ENCODE measurements at regions not wholly inside any gene's neighbourhood (a gene's known extent, or its start where the extent isn't known, plus 50 kb on each side); places are given as distances from the start of the nearest gene placed in this dataset.
"Not testable (repeated sequence)": the region's sequence is repeated elsewhere in the genome, so short reads cannot be mapped to it uniquely, and the experiment has no call there.

DNA sequence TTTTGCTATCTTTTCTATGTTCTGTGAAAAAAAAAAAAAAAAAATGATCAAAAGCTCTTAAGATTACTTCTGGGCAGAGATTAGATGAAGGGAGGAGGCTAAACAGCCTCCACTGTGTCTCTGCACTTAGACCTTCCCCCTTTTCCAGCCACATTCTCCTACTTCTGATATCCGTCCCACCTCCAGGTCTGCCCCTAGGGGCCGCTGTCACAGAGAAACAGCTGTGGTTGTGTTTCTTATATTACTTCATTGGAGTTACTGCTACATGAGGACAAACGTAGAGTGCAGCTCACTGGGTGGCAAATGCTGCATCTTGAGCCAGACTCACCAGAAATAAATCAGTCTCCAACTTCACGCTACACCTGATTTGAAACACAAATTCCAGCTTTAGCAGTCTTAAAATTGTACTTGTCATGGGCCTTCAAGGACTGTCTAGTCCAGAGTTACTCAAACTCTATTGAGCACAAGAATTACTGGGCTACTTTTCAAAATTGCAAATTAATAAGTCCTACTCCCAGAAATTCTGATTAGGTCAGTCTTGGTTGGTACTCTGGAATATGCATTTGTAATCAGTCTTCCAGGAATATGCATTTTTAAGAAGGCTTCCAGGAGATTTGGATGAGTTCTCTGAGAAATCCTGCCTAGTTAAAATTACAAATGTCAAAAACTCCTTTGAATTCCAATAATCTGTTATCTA, 125.2 kb upstream of the PTBP2 start:
- Histone ChIP-seq H3K27me3 (ENCODE audit: control insufficient read depth, insufficient read depth, low read length, poor library complexity, severe bottlenecking) (no peaks in the 10 kb centered on the region), H3K4me3 (ENCODE audit: insufficient read depth, low read depth, low read length) (no peak overlapping the region)
- 48 to 63% methylated on average over 4 of the region's 4 CpGs for WGBS, 2 experiments

DNA sequence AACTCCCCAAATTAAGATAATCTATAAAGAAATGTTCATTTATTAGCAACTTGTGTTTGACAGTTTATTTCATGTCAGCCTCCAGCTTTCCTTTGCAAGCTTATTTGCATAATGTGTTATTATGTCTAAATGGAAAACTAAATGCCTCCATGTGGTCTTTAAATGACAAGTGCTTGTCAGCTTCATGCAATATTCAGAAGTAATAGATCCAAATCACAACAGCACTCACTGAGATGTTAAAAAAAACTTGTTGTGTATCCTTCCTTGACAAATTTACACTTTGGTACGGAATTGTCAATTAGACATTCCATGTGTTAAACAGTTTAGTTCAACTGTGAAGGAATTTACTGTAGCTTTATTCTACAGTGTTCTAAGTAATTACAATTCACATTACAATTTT, 124.4 kb upstream of the PTBP2 start:
- Histone ChIP-seq H3K36me3 (ENCODE audit: control insufficient read depth, insufficient read depth, low read length) (no peaks in the 10 kb centered on the region), H3K27me3 (ENCODE audit: control insufficient read depth, insufficient read depth, low read length, poor library complexity, severe bottlenecking) (no peaks in the 10 kb centered on the region), H3K9me3 (ENCODE audit: control insufficient read depth, low read length) (no peaks in the 10 kb centered on the region), H3K4me3 (ENCODE audit: insufficient read depth, low read depth, low read length) (no peak overlapping the region), H3K27ac (ENCODE audit: insufficient read depth, low read depth, low read length, poor library complexity, severe bottlenecking) (no peak overlapping the region), H3K4me1 (ENCODE audit: control insufficient read depth, insufficient read depth, low read length) (peaks cover 15% of the 10 kb centered on the region)
- WGBS, 2 experiments = 83 to 100% methylated on average over 1 of the region's 1 CpG

More for the DNA sequence above, 125.2 kb upstream of the PTBP2 start:
- no peak overlapping the region for H3K27ac ChIP-seq (ENCODE audit: insufficient read depth, low read depth, low read length, poor library complexity, severe bottlenecking)
- H3K4me1 ChIP-seq (ENCODE audit: control insufficient read depth, insufficient read depth, low read length) = peaks cover 15% of the 10 kb centered on the region
- no peaks in the 10 kb centered on the region for H3K36me3 ChIP-seq (ENCODE audit: control insufficient read depth, insufficient read depth, low read length)
- H3K9me3 ChIP-seq (ENCODE audit: control insufficient read depth, low read length) = no peaks in the 10 kb centered on the region

DNA sequence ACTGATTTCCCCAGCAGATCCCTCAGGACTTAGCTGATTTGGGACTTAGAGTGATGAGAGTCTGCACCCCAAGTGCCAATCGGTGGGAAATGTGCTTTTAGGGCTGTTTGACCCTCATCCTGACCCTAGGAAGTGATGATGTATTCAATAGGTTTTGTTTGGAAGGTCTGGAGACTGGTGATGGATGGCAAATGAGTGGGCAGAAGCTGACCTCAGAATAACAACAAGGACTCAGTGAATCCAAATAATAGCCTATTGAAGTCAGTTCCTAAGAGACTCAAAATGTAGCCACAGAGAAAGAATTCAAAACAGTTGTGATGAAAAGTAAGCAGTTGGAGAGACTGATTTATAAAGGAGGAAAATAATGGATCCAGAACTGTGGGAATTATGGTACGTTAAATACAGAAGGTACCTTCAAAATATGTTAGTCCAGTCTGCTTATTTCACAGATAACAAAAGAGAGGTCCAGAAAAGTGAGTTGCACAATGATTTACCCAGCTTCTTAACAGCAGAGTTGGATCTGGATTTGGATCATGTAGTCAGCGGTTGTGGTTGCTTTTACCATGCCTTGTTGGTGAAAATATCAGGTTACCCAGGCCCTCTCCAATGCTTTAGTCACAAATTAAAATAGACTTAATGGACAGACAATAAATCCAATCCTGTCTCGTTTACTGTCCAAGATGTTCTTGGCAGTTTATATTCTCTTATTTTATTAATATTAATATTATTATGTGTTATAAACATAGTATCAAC, 123.0 kb upstream of the PTBP2 start:
- Histone ChIP-seq H3K4me3 (ENCODE audit: insufficient read depth, low read depth, low read length) (no peak overlapping the region), H3K27me3 (ENCODE audit: control insufficient read depth, insufficient read depth, low read length, poor library complexity, severe bottlenecking) (no peaks in the 10 kb centered on the region), H3K36me3 (ENCODE audit: control insufficient read depth, insufficient read depth, low read length) (no peaks in the 10 kb centered on the region), H3K4me1 (ENCODE audit: control insufficient read depth, insufficient read depth, low read length) (peaks cover 15% of the 10 kb centered on the region), H3K9me3 (ENCODE audit: control insufficient read depth, low read length) (no peaks in the 10 kb centered on the region), H3K27ac (ENCODE audit: insufficient read depth, low read depth, low read length, poor library complexity, severe bottlenecking) (peak overlapping the region; percentile 90)
- 59 to 82% methylated on average over 3 of the region's 4 CpGs for WGBS, 2 experiments

DNA sequence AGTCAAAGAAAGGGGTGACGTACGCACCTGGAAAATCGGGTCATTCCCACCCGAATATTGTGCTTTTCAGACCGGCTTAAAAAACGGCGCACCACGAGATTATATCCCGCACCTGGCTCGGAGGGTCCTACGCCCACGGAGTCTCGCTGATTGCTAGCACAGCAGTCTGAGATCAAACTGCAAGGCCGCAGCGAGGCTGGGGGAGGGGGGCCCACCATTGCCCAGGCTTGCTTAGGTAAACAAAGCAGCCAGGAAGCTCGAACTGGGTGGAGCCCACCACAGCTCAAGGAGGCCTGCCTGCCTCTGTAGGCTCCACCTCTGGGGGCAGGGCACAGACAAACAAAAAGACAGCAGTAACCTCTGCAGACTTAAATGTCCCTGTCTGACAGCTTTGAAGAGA, 117.0 kb upstream of the PTBP2 start:
- H3K36me3 ChIP-seq (ENCODE audit: control insufficient read depth, insufficient read depth, low read length); H3K27ac ChIP-seq (ENCODE audit: insufficient read depth, low read depth, low read length, poor library complexity, severe bottlenecking); H3K27me3 ChIP-seq (ENCODE audit: control insufficient read depth, insufficient read depth, low read length, poor library complexity, severe bottlenecking); H3K4me3 ChIP-seq (ENCODE audit: insufficient read depth, low read depth, low read length); H3K9me3 ChIP-seq (ENCODE audit: control insufficient read depth, low read length); H3K4me1 ChIP-seq (ENCODE audit: control insufficient read depth, insufficient read depth, low read length): not testable (repeated sequence)
- 79 to 86% methylated on average over 15 of the region's 16 CpGs for WGBS, 2 experiments

DNA sequence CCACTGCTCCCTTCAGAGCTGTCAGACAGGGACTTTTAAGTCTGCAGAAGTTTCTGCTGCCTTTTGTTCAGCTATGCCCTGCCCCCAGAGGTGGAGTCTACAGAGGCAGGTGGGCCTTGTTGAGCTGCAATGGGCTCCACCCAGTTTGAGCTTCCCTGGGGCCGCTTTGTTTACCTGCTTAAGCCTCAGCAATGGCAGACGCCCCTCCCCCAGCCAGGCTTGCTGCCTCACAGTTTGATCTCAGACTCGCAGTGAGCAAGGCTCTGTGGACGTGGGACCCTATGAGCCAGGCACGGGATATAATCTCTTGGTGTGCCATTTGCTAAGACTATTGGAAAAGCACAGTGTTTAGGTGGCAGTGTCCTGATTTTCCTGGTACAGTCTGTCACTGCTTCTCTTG, 104.2 kb upstream of the PTBP2 start:
- not testable (repeated sequence) for H3K4me3 ChIP-seq (ENCODE audit: insufficient read depth, low read depth, low read length); H3K9me3 ChIP-seq (ENCODE audit: control insufficient read depth, low read length); H3K27ac ChIP-seq (ENCODE audit: insufficient read depth, low read depth, low read length, poor library complexity, severe bottlenecking); H3K4me1 ChIP-seq (ENCODE audit: control insufficient read depth, insufficient read depth, low read length); H3K27me3 ChIP-seq (ENCODE audit: control insufficient read depth, insufficient read depth, low read length, poor library complexity, severe bottlenecking); H3K36me3 ChIP-seq (ENCODE audit: control insufficient read depth, insufficient read depth, low read length)
- 90 to 93% methylated on average over 5 of the region's 5 CpGs for WGBS, 2 experiments

DNA sequence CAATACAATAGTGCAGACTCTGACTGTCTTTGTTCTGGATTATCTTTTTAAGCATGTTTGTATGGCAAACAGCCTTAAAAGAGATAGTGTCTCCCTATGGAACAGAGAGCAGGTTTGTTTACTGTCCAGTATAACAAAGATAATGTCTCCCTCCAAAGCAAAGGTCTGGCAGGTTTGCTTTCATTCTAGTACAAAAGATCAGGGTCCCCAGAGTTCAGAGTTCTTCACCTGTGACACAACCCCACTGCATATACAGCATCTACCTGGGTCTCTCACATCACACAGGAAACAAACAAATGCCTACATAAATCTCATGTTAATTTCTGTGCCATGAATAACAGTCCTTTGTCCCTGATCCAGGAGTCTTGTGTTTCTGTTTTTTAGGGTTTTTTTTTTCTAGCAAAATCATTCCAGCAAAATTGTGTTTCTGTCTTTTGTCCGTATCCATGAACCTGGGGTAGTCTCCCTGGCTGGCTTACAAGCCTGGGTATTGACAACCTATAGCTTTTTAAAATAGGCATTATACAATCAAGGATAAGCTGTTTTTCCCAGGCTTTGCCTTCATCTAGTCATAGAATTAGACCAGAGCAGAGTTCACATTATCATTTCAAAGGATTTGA, 89.4 kb upstream of the PTBP2 start:
- Histone ChIP-seq H3K4me3 (ENCODE audit: insufficient read depth, low read depth, low read length) (no peak overlapping the region), H3K36me3 (ENCODE audit: control insufficient read depth, insufficient read depth, low read length) (no peaks in the 10 kb centered on the region)

DNA sequence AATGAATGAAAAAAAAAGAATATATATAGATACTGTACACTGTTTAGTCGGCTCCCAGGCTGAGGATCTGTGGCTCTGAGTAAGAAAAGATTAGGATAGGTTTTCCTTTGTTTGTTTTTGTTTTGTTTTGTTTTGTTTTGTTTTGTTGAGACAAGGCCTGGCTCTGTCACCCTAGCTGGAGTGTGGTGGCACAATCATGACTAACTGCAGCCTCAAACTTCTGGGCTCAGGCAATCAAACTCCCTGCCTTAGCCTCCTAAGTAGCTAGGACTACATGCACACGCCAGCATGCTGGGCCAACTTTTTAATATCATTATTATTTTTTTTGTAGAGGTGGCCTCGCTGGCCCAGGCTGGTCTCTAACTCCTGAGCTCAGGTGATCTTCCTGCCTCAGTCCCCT, 87.9 kb upstream of the PTBP2 start:
- 88 to 91% methylated on average over 3 of the region's 3 CpGs for WGBS, 2 experiments
- Histone ChIP-seq H3K27me3 (ENCODE audit: control insufficient read depth, insufficient read depth, low read length, poor library complexity, severe bottlenecking) (no peaks in the 10 kb centered on the region), H3K36me3 (ENCODE audit: control insufficient read depth, insufficient read depth, low read length) (no peaks in the 10 kb centered on the region), H3K4me3 (ENCODE audit: insufficient read depth, low read depth, low read length) (no peak overlapping the region), H3K4me1 (ENCODE audit: control insufficient read depth, insufficient read depth, low read length) (no peaks in the 10 kb centered on the region), H3K27ac (ENCODE audit: insufficient read depth, low read depth, low read length, poor library complexity, severe bottlenecking) (no peak overlapping the region), H3K9me3 (ENCODE audit: control insufficient read depth, low read length) (no peaks in the 10 kb centered on the region)

More for the DNA sequence above, 89.4 kb upstream of the PTBP2 start:
- Histone ChIP-seq H3K27me3 (ENCODE audit: control insufficient read depth, insufficient read depth, low read length, poor library complexity, severe bottlenecking) (no peaks in the 10 kb centered on the region), H3K9me3 (ENCODE audit: control insufficient read depth, low read length) (no peaks in the 10 kb centered on the region), H3K27ac (ENCODE audit: insufficient read depth, low read depth, low read length, poor library complexity, severe bottlenecking) (no peak overlapping the region), H3K4me1 (ENCODE audit: control insufficient read depth, insufficient read depth, low read length) (no peaks in the 10 kb centered on the region)
- WGBS, 2 experiments = 82 to 84% methylated on average over 1 of the region's 1 CpG

DNA sequence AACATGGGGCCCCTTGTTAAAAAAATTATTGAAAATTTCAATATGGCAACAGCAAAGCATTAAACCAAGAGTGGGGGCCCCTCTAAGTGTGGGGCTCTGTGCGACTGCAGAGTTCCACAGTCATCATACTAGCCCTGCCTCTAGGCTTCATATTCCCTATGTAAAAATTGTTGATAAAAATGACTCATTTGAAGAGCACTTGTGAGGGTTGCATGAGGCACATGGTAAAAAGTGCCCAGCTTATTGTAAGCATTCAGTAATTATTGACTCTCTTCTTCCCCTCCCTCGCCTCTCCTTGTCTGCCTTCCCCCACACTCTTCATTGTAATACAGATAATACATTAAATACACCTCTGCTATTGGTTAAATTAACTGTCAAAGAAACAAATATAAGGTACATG, 86.7 kb upstream of the PTBP2 start:
- Histone ChIP-seq H3K4me3 (ENCODE audit: insufficient read depth, low read depth, low read length) (no peak overlapping the region), H3K27me3 (ENCODE audit: control insufficient read depth, insufficient read depth, low read length, poor library complexity, severe bottlenecking) (no peaks in the 10 kb centered on the region), H3K27ac (ENCODE audit: insufficient read depth, low read depth, low read length, poor library complexity, severe bottlenecking) (no peak overlapping the region), H3K36me3 (ENCODE audit: control insufficient read depth, insufficient read depth, low read length) (no peaks in the 10 kb centered on the region), H3K9me3 (ENCODE audit: control insufficient read depth, low read length) (no peaks in the 10 kb centered on the region), H3K4me1 (ENCODE audit: control insufficient read depth, insufficient read depth, low read length) (no peaks in the 10 kb centered on the region)
- 89 to 100% methylated on average over 1 of the region's 2 CpGs for WGBS, 2 experiments

DNA sequence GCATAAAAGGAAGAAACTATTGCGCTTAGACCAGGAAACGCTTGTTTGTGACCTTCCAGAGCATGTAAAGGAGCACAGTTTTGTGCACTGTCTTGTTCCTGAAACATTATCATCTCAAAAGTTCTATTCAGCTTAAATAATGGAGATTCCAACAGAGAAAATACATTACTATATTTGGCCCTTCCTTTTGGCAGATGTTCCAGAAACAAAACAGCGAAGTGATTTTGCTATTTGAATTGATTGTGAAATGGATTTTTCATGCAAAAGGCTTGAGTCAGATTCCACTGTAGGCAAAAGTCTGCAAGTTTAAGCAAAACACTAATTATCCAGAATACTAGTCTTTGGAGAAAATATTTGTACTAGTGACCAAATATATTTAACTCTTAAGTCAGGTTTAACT, 80.3 kb upstream of the PTBP2 start:
- Histone ChIP-seq H3K9me3 (ENCODE audit: control insufficient read depth, low read length) (no peaks in the 10 kb centered on the region), H3K27me3 (ENCODE audit: control insufficient read depth, insufficient read depth, low read length, poor library complexity, severe bottlenecking) (no peaks in the 10 kb centered on the region), H3K27ac (ENCODE audit: insufficient read depth, low read depth, low read length, poor library complexity, severe bottlenecking) (no peak overlapping the region), H3K4me3 (ENCODE audit: insufficient read depth, low read depth, low read length) (no peak overlapping the region), H3K4me1 (ENCODE audit: control insufficient read depth, insufficient read depth, low read length) (no peaks in the 10 kb centered on the region), H3K36me3 (ENCODE audit: control insufficient read depth, insufficient read depth, low read length) (no peaks in the 10 kb centered on the region)
- 95 to 97% methylated on average over 3 of the region's 3 CpGs for WGBS, 2 experiments

DNA sequence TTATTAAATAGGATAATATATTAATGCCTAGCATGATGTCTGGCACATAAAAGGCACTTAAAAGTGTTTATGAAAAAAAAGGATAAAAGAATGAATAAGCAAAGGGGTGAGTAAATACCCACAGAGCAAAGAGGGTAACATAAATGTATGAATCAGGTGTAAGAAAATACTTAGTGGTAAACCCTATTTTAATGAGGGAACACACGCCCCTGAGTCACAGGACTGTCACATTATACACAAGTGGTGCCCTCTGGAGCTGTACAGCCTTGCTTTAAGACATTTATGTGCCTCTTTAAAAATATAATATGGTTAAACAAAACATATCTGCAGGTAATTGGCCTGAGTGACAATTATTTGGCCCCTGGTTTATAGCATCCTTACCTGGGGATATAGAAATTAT, 78.1 kb upstream of the PTBP2 start:
- Histone ChIP-seq H3K4me1 (ENCODE audit: control insufficient read depth, insufficient read depth, low read length) (no peaks in the 10 kb centered on the region), H3K27me3 (ENCODE audit: control insufficient read depth, insufficient read depth, low read length, poor library complexity, severe bottlenecking) (no peaks in the 10 kb centered on the region), H3K36me3 (ENCODE audit: control insufficient read depth, insufficient read depth, low read length) (no peaks in the 10 kb centered on the region), H3K4me3 (ENCODE audit: insufficient read depth, low read depth, low read length) (no peak overlapping the region), H3K9me3 (ENCODE audit: control insufficient read depth, low read length) (no peaks in the 10 kb centered on the region), H3K27ac (ENCODE audit: insufficient read depth, low read depth, low read length, poor library complexity, severe bottlenecking) (no peak overlapping the region)
- WGBS, 2 experiments = 73 to 92% methylated on average over 1 of the region's 1 CpG

All from ectodermal cell (in vitro differentiated cells).